Adrenal gland (tissue), 9 donors: ENCODE measurements at regions not wholly inside any gene's neighbourhood (a gene's known extent, or its start where the extent isn't known, plus 50 kb on each side); places are given as distances from the start of the nearest gene placed in this dataset.

Experiments used
- DNase-seq, 7 donors: peaks; one replicate each; pipeline ENCODE4 v3.0.0-alpha.2; 2019 to 2020
- H3K27ac ChIP-seq, 5 donors: fragments of 200-600 bp; sonication (generic) in 4 of 5; 1 replicate in 3 of 5; 2 replicates in 2 of 5; pipeline versions ENCODE4 v1.5.1 to v1.8.0; 2016 to 2020; ENCODE audit warnings: mild to moderate bottlenecking in 1 of 5
- H3K27me3 ChIP-seq: fragments of 200-600 bp; 2 replicates; pipeline ENCODE4 v1.8.0; 2021
- H3K36me3 ChIP-seq, 2 donors: fragments of 200-600 bp; replicated peaks in 1 of 2; 1 replicate in 1 of 2; 2 replicates in 1 of 2; pipeline versions ENCODE4 v1.5.1 to v1.8.0; 2018 to 2022
- H3K4me1 ChIP-seq, 2 donors: fragments of 200-600 bp; replicated peaks in 1 of 2; 1 replicate in 1 of 2; 2 replicates in 1 of 2; pipeline versions ENCODE4 v1.5.1 to v1.8.0; 2018 to 2021
- H3K4me3 ChIP-seq, 4 donors: fragments of 200-600 bp; sonication (generic) in 3 of 4; one replicate each; pipeline ENCODE4 v1.5.1; 2016 to 2018
- H3K9me3 ChIP-seq, 3 donors: fragments of 200-600 bp; sonication (generic) in 1 of 3; replicated peaks in 1 of 3; 1 replicate in 2 of 3; 2 replicates in 1 of 3; pipeline versions ENCODE4 v1.5.1 to v1.8.0; 2016 to 2021
- CTCF ChIP-seq, 6 experiments: fragments of 450-650 bp in 4 of 6; fragments of 200-600 bp in 2 of 6; sonication (generic) in 1 of 6; IDR thresholded peaks; 1 replicate in 5 of 6; 2 replicates in 1 of 6; pipeline versions ENCODE4 v1.5.1 to v1.8.0; 2016 to 2021; ENCODE audit warnings: antibody characterized with exemption in 6 of 6, mild to moderate bottlenecking in 2 of 6, moderate library complexity in 1 of 6
- POLR2A ChIP-seq, 2 donors: fragments of 450-650 bp; IDR thresholded peaks; one replicate each; pipeline ENCODE4 v1.6.1; 2017; ENCODE audit warnings: antibody characterized with exemption in 2 of 2, mild to moderate bottlenecking in 2 of 2, moderate library complexity in 1 of 2
- WGBS, 4 donors: extraction: QIAGEN DNeasy Blood & Tissue Kit in 2 of 4; methylation state at CpG; one replicate each; pipeline versions ENCODE4 v1.1.5 to v1.1.7; 2013 to 2017; 5-methylcytosine and 5-hydroxymethylcytosine counted together
- intact Hi-C, 2 donors: fragments of 100-400 bp; cut with DNase I; formaldehyde crosslinking; loops; one replicate each; pipeline versions ENCODE4 v1.14.1 to v1.15.0; 2022 to 2023
- donor health status: healthy with polysubstance abuse.
- donor health status: Bipolar disorder and iron deficiency.
- donor health status: DM: yes; HTN: yes; CAD: no.
- donor health status: DM: no; HTN: no; CAD: no.
- donor health status: DM: no; HTN: no; CAD: no.

GRCh38 chr12:67459173-67459572 lies 189.4 kb upstream of the DYRK2 start:
- WGBS, 4 donors, result 22 to 37% (median 32%) methylated on average over 1 of the region's 1 CpG
- H3K4me1 ChIP-seq, result peaks cover 24 to 29% of the 10 kb centered on the region in 2 donors
- H3K36me3 ChIP-seq, result no peaks in the 10 kb centered on the region
- intact Hi-C loops, result no loop called here
- no peak overlapping the region for H3K4me3 ChIP-seq
- no peaks in the 10 kb centered on the region for H3K27me3 ChIP-seq
- no peak for DNase-seq
- no peaks in the 10 kb centered on the region for H3K9me3 ChIP-seq
- no peak for TF ChIP-seq POLR2A (IDR thresholded peaks at IDR 0.05)
- TF ChIP-seq CTCF (IDR thresholded peaks at IDR 0.05), result no peak
- H3K27ac ChIP-seq, result no peak overlapping the region

- intact Hi-C loops, result no loop called here
- Histone ChIP-seq H3K9me3 (no peaks in the 10 kb centered on the region), H3K27ac (no peak overlapping the region), H3K36me3 (no peaks in the 10 kb centered on the region), H3K27me3 (no peaks in the 10 kb centered on the region), H3K4me3 (no peak overlapping the region), H3K4me1 (peaks cover 24 to 29% of the 10 kb centered on the region in 2 donors)
- TF ChIP-seq CTCF (IDR thresholded peaks at IDR 0.05) (no peak), POLR2A (IDR thresholded peaks at IDR 0.05) (no peak)
- DNase-seq, result no peak
- 75 to 85% (median 78%) methylated on average over 4 of the region's 4 CpGs for WGBS, 4 donors
Observed at GRCh38 chr12:67459578-67459977, 189.0 kb upstream of the DYRK2 start.

GRCh38 chr12:67460388-67460787 lies 188.2 kb upstream of the DYRK2 start:
- H3K9me3 ChIP-seq, result no peaks in the 10 kb centered on the region
- intact Hi-C loops, result no loop called here
- DNase-seq, result no peak
- peaks cover 24 to 29% of the 10 kb centered on the region in 2 donors for H3K4me1 ChIP-seq
- H3K27me3 ChIP-seq, result no peaks in the 10 kb centered on the region
- H3K36me3 ChIP-seq, result no peaks in the 10 kb centered on the region
- H3K27ac ChIP-seq, result no peak overlapping the region
- WGBS, 4 donors, result 77 to 90% (median 86%) methylated on average over 6 of the region's 6 CpGs
- TF ChIP-seq CTCF (IDR thresholded peaks at IDR 0.05) (no peak), POLR2A (IDR thresholded peaks at IDR 0.05) (no peak)
- H3K4me3 ChIP-seq, result no peak overlapping the region

GRCh38 chr12:67468549-67469245 lies 179.8 kb upstream of the DYRK2 start:
- H3K36me3 ChIP-seq, result no peaks in the 10 kb centered on the region
- no peaks in the 10 kb centered on the region for H3K27me3 ChIP-seq
- TF ChIP-seq POLR2A (IDR thresholded peaks at IDR 0.05), result no peak
- no peak for TF ChIP-seq CTCF (IDR thresholded peaks at IDR 0.05)
- no peak for DNase-seq
- no peaks in the 10 kb centered on the region for H3K9me3 ChIP-seq
- 66 to 81% (median 78%) methylated on average over 2 of the region's 2 CpGs for WGBS, 4 donors
- intact Hi-C loops, result no loop called here
- no peaks in the 10 kb centered on the region for H3K4me1 ChIP-seq
- H3K4me3 ChIP-seq, result no peak overlapping the region
- no peak overlapping the region for H3K27ac ChIP-seq
